Keratinocyte (primary cell): ENCODE measurements at regions not wholly inside any gene's neighbourhood (a gene's known extent, or its start where the extent isn't known, plus 50 kb on each side); places are given as distances from the start of the nearest gene placed in this dataset.

Experiments used
- DNase-seq: peaks from one replicate; pipeline ENCODE4 v3.0.0-alpha.2; 2011; ENCODE audit warnings: low read depth, missing footprints, low spot score
- FAIRE-seq: peaks from 2 replicates; lab custom pipeline; 2011; peaks lifted over from hg19 to GRCh38; lab: Jason Lieb, UNC
- H2AFZ ChIP-seq: 2 replicates; pipeline ENCODE4 v1.6.0; 2012; ENCODE audit warnings: low read length, control low read depth, inconsistent platforms; ENCODE audit not compliant: control insufficient read depth
- H3K27ac ChIP-seq: 2 replicates; pipeline ENCODE4 v1.5.1; 2011; ENCODE audit warnings: low read length; ENCODE audit not compliant: control insufficient read depth, insufficient read depth
- H3K27me3 ChIP-seq: 3 replicates; pipeline ENCODE4 v1.6.0; 2011; ENCODE audit warnings: low read length; ENCODE audit not compliant: control insufficient read depth, insufficient read depth; ENCODE audit errors: extremely low read depth
- H3K36me3 ChIP-seq, 2 experiments: 2 replicates in 1 of 2; 3 replicates in 1 of 2; pipeline ENCODE4 v1.5.1; 2011; ENCODE audit warnings: low read length in 2 of 2, mild to moderate bottlenecking in 1 of 2; ENCODE audit not compliant: control insufficient read depth in 2 of 2, insufficient read depth in 2 of 2; ENCODE audit errors: extremely low read depth in 1 of 2
- H3K4me1 ChIP-seq: 3 replicates; pipeline ENCODE4 v1.5.1; 2011; ENCODE audit warnings: low read length; ENCODE audit not compliant: control insufficient read depth, insufficient read depth; ENCODE audit errors: extremely low read depth
- H3K4me2 ChIP-seq: 3 replicates; pipeline ENCODE4 v1.6.0; 2011; ENCODE audit warnings: low read depth, low read length; ENCODE audit not compliant: control insufficient read depth, insufficient read depth; ENCODE audit errors: extremely low read depth
- H3K4me3 ChIP-seq, 3 experiments: fragments of 200-600 bp in 1 of 3; sonication (generic) in 1 of 3; 2 replicates in 2 of 3; 3 replicates in 1 of 3; pipeline ENCODE4 v1.5.1; 2011 to 2016; ENCODE audit warnings: low read length in 3 of 3, mild to moderate bottlenecking in 3 of 3, control low read depth in 2 of 3, inconsistent platforms in 1 of 3, low read depth in 1 of 3, mixed read lengths in 1 of 3, mixed run types in 1 of 3, moderate library complexity in 1 of 3; ENCODE audit not compliant: control insufficient read depth in 2 of 3, insufficient read depth in 2 of 3; ENCODE audit errors: extremely low read depth in 1 of 3
- H3K79me2 ChIP-seq: 2 replicates; pipeline ENCODE4 v1.6.0; 2012; ENCODE audit warnings: low read length; ENCODE audit not compliant: control insufficient read depth, insufficient read depth
- H3K9ac ChIP-seq: 3 replicates; pipeline ENCODE4 v1.6.0; 2011; ENCODE audit warnings: low read length; ENCODE audit not compliant: control insufficient read depth, insufficient read depth; ENCODE audit errors: extremely low read depth
- H3K9me1 ChIP-seq: 3 replicates; pipeline ENCODE4 v1.6.0; 2011; ENCODE audit warnings: low read length; ENCODE audit not compliant: control insufficient read depth, insufficient read depth; ENCODE audit errors: extremely low read depth
- H3K9me3 ChIP-seq: 2 replicates; pipeline ENCODE4 v1.5.1; 2012; ENCODE audit warnings: low read depth, low read length; ENCODE audit not compliant: control insufficient read depth
- H4K20me1 ChIP-seq: 3 replicates; pipeline ENCODE4 v1.6.0; 2011; ENCODE audit warnings: low read length; ENCODE audit not compliant: control insufficient read depth, insufficient read depth; ENCODE audit errors: extremely low read depth
- EZH2 ChIP-seq: IDR thresholded peaks from one replicate; pipeline ENCODE4 v1.6.1; 2012; ENCODE audit warnings: inconsistent platforms, mild to moderate bottlenecking, low read length, moderate library complexity
- dilution Hi-C: fragments of 300-500 bp; cut with MboI; formaldehyde crosslinking; loops from one replicate; pipeline ENCODE4 v1.7.0; 2020; ENCODE audit warnings: low sequenced_read_pairs; ENCODE audit not compliant: extremely low pct_ligation_motif_present
- TF ChIP-seq, protein P1 (sequence below), 3 experiments: IDR thresholded peaks in 1 of 3; conservative IDR thresholded peaks in 1 of 3; optimal IDR thresholded peaks in 1 of 3; 2 replicates in 2 of 3; 3 replicates in 1 of 3; pipeline versions ENCODE3 to v1.5.1; 2011; ENCODE audit warnings: low read length in 3 of 3, mild to moderate bottlenecking in 3 of 3, moderate library complexity in 2 of 3, control low read depth in 1 of 3, inconsistent platforms in 1 of 3; ENCODE audit not compliant: insufficient read depth in 2 of 3; ENCODE audit errors: extremely low read depth in 1 of 3

DNA sequence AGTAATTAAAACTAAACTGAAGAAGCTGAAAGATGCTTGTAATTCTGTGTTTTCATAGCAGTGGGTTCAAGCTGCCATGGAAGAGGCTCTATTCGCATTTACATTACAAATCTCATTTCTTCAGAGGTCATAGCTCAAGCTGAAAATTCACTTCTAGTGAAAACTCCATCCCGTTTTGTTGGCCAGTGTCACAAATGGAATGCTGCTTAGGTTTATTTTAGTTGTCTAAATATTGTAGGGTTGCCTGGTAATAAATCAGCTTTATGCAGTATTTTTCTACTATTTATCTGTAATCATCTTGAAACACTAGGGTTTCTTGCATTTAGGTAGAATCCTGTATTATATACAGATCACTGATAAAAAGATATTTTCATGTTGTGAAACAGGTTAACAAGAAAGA lies 240.6 kb downstream of the PTBP2 start:
- Histone ChIP-seq H3K9ac (no peak overlapping the region), H3K27ac (no peak overlapping the region), H3K36me3 (no peaks in the 10 kb centered on the region), H2AFZ (no peak overlapping the region), H3K79me2 (no peaks in the 10 kb centered on the region), H3K4me2 (no peak overlapping the region), H3K9me3 (no peaks in the 10 kb centered on the region), H3K27me3 (no peaks in the 10 kb centered on the region), H4K20me1 (no peaks in the 10 kb centered on the region), H3K9me1 (no peaks in the 10 kb centered on the region), H3K4me3 (no peak overlapping the region), H3K4me1 (no peaks in the 10 kb centered on the region)
- FAIRE-seq (no peak), DNase-seq (no peak)
- dilution Hi-C loops = no loop called here
- TF ChIP-seq, protein P1, sequence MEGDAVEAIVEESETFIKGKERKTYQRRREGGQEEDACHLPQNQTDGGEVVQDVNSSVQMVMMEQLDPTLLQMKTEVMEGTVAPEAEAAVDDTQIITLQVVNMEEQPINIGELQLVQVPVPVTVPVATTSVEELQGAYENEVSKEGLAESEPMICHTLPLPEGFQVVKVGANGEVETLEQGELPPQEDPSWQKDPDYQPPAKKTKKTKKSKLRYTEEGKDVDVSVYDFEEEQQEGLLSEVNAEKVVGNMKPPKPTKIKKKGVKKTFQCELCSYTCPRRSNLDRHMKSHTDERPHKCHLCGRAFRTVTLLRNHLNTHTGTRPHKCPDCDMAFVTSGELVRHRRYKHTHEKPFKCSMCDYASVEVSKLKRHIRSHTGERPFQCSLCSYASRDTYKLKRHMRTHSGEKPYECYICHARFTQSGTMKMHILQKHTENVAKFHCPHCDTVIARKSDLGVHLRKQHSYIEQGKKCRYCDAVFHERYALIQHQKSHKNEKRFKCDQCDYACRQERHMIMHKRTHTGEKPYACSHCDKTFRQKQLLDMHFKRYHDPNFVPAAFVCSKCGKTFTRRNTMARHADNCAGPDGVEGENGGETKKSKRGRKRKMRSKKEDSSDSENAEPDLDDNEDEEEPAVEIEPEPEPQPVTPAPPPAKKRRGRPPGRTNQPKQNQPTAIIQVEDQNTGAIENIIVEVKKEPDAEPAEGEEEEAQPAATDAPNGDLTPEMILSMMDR (optimal IDR thresholded peaks at IDR 0.05 in 1 of 3, IDR thresholded peaks at IDR 0.05 in 1 of 3, conservative IDR thresholded peaks at IDR 0.05 in 1 of 3; ENCODE audit: extremely low read depth in 1 of 3, insufficient read depth in 2 of 3, low read length in 3 of 3) = no peak
- TF ChIP-seq EZH2 = no peak

DNA sequence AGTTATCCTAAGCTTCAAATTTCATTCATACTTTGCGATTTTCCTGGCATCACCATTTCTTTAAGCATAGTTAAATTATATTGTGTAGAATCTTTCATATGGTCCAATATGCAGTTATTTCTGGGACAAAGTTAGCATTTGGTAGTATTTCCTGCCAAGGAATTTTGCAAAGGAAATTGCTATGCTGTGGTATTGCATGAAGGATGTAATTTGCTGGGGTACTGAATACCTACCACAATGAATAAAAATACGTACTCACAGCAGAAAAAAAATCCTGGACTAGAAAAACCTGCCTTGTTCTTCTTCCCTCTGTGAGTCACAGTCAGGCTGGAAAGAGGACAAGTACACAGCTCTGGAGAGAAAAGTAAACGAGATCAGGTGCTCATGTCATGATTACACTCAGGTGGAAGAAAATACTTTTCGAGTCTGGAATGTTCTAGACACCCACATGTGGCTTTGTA lies 241.2 kb downstream of the PTBP2 start:
- peak; percentile 23 for FAIRE-seq
- Histone ChIP-seq H2AFZ (no peak overlapping the region), H3K9me1 (no peaks in the 10 kb centered on the region), H3K4me1 (no peaks in the 10 kb centered on the region), H3K79me2 (no peaks in the 10 kb centered on the region), H3K9ac (no peak overlapping the region), H3K4me3 (no peak overlapping the region), H3K9me3 (no peaks in the 10 kb centered on the region), H3K27ac (no peak overlapping the region), H4K20me1 (no peaks in the 10 kb centered on the region), H3K27me3 (no peaks in the 10 kb centered on the region), H3K36me3 (no peaks in the 10 kb centered on the region), H3K4me2 (no peak overlapping the region)
- DNase-seq = no peak
- dilution Hi-C loops = no loop called here
- TF ChIP-seq, protein P1 (optimal IDR thresholded peaks at IDR 0.05 in 1 of 3, IDR thresholded peaks at IDR 0.05 in 1 of 3, conservative IDR thresholded peaks at IDR 0.05 in 1 of 3; ENCODE audit: extremely low read depth in 1 of 3, insufficient read depth in 2 of 3, low read length in 3 of 3) = no peak
- TF ChIP-seq EZH2 = no peak
